ENCODE measurements at regions not wholly inside any gene's neighbourhood (a gene's known extent, or its start where the extent isn't known, plus 50 kb on each side); places are given as distances from the start of the nearest gene placed in this dataset.

GRCh38 chr7:21128062-21128817 lies 299.6 kb upstream of the SP4 start:
- Histone ChIP-seq H3K27me3 (ENCODE audit: control insufficient read depth in 1 of 2, insufficient read depth in 2 of 2, low read length in 2 of 2) (peaks cover 0 to 3% of the 10 kb centered on the region in 2 experiments), H3K4me3 (ENCODE audit: low read length) (no peak overlapping the region), H3K27ac (ENCODE audit: low read depth in 1 of 2, low read length in 2 of 2) (no peak overlapping the region), H3K36me3 (ENCODE audit: insufficient read depth, low read length) (no peaks in the 10 kb centered on the region), H3K9me3 (ENCODE audit: control insufficient read depth in 1 of 2, insufficient read depth in 1 of 2, low read length in 2 of 2) (no peaks in the 10 kb centered on the region), H3K4me1 (ENCODE audit: insufficient read depth, low read length) (no peaks in the 10 kb centered on the region)
- no peak overlapping the region for H3K27ac Mint-ChIP-seq
- no peaks in the 10 kb centered on the region for H3K36me3 Mint-ChIP-seq (ENCODE audit: low read depth)
- DNase-seq (no peak), ATAC-seq (ENCODE audit: poor library complexity) (no peak)
- intact Hi-C loops (cut with DNase I, micrococcal nuclease), result no loop called here
- TF ChIP-seq CTCF (IDR thresholded peaks at IDR 0.05), result no peak
- H3K4me1 Mint-ChIP-seq (ENCODE audit: low read depth), result no peaks in the 10 kb centered on the region
- peaks cover 33% of the 10 kb centered on the region for H3K27me3 Mint-ChIP-seq
- H3K4me3 Mint-ChIP-seq, result no peak overlapping the region
- no peaks in the 10 kb centered on the region for H3K9me3 Mint-ChIP-seq
- ChIA-PET CTCF (no interaction called here), POLR2A (no interaction called here)

GRCh38 chr7:21131897-21132296 lies 296.0 kb upstream of the SP4 start:
- H3K27ac Mint-ChIP-seq, result no peak overlapping the region
- H3K4me3 ChIP-seq (ENCODE audit: low read length), result no peak overlapping the region
- H3K4me1 Mint-ChIP-seq (ENCODE audit: low read depth), result no peaks in the 10 kb centered on the region
- peaks cover 2% of the 10 kb centered on the region for H3K9me3 Mint-ChIP-seq
- H3K4me3 Mint-ChIP-seq, result no peak overlapping the region
- no peaks in the 10 kb centered on the region for H3K36me3 Mint-ChIP-seq (ENCODE audit: low read depth)
- POLR2A ChIA-PET, result no interaction called here
- H3K9me3 ChIP-seq (ENCODE audit: control insufficient read depth in 1 of 2, insufficient read depth in 1 of 2, low read length in 2 of 2), result no peaks in the 10 kb centered on the region
- H3K27me3 Mint-ChIP-seq, result peaks cover 33% of the 10 kb centered on the region
- ATAC-seq (ENCODE audit: poor library complexity) (no peak), DNase-seq (no peak)
- H3K36me3 ChIP-seq (ENCODE audit: insufficient read depth, low read length), result no peaks in the 10 kb centered on the region
- CTCF ChIA-PET, result no interaction called here
- intact Hi-C loops (cut with DNase I, micrococcal nuclease), result no loop called here
- no peaks in the 10 kb centered on the region for H3K4me1 ChIP-seq (ENCODE audit: insufficient read depth, low read length)
- TF ChIP-seq CTCF (IDR thresholded peaks at IDR 0.05), result no peak
- H3K27ac ChIP-seq (ENCODE audit: low read depth in 1 of 2, low read length in 2 of 2), result no peak overlapping the region
- H3K27me3 ChIP-seq (ENCODE audit: control insufficient read depth in 1 of 2, insufficient read depth in 2 of 2, low read length in 2 of 2), result peaks cover 0 to 3% of the 10 kb centered on the region in 2 experiments

GRCh38 chr7:21134631-21135030 lies 293.3 kb upstream of the SP4 start:
- DNase-seq (no peak), ATAC-seq (ENCODE audit: poor library complexity) (no peak)
- H3K27me3 ChIP-seq (ENCODE audit: control insufficient read depth in 1 of 2, insufficient read depth in 2 of 2, low read length in 2 of 2), result no peaks in the 10 kb centered on the region
- TF ChIP-seq CTCF (IDR thresholded peaks at IDR 0.05), result no peak
- no peaks in the 10 kb centered on the region for H3K4me1 Mint-ChIP-seq (ENCODE audit: low read depth)
- POLR2A ChIA-PET, result no interaction called here
- no peak overlapping the region for H3K27ac ChIP-seq (ENCODE audit: low read depth in 1 of 2, low read length in 2 of 2)
- H3K27ac Mint-ChIP-seq, result no peak overlapping the region
- no peaks in the 10 kb centered on the region for H3K4me1 ChIP-seq (ENCODE audit: insufficient read depth, low read length)
- H3K9me3 ChIP-seq (ENCODE audit: control insufficient read depth in 1 of 2, insufficient read depth in 1 of 2, low read length in 2 of 2), result no peaks in the 10 kb centered on the region
- CTCF ChIA-PET, result no interaction called here
- no peak overlapping the region for H3K4me3 Mint-ChIP-seq
- peaks cover 24% of the 10 kb centered on the region for H3K27me3 Mint-ChIP-seq
- H3K4me3 ChIP-seq (ENCODE audit: low read length), result no peak overlapping the region
- intact Hi-C loops (cut with DNase I, micrococcal nuclease), result no loop called here
- peaks cover 2% of the 10 kb centered on the region for H3K9me3 Mint-ChIP-seq
- H3K36me3 ChIP-seq (ENCODE audit: insufficient read depth, low read length), result no peaks in the 10 kb centered on the region
- no peaks in the 10 kb centered on the region for H3K36me3 Mint-ChIP-seq (ENCODE audit: low read depth)
